ENCODE measurements at regions not wholly inside any gene's neighbourhood (a gene's known extent, or its start where the extent isn't known, plus 50 kb on each side); places are given as distances from the start of the nearest gene placed in this dataset.

GRCh38 chr18:30632071-30632698 is 410.4 kb downstream of the DSC3 start:
- no peak for TF ChIP-seq CTCF (IDR thresholded peaks at IDR 0.05; ENCODE audit: low read depth, low read length)
- CTCF ChIA-PET, result no interaction called here

GRCh38 chr18:30625961-30626360 is 416.6 kb downstream of the DSC3 start:
- DNase-seq (ENCODE audit: low read depth, low spot score), result no peak
- TF ChIP-seq CTCF (IDR thresholded peaks at IDR 0.05; ENCODE audit: low read depth, low read length), result no peak
- ChIA-PET CTCF (no interaction called here), POLR2A (no interaction called here)
- H3K27ac ChIP-seq (ENCODE audit: low read depth, low read length), result no peak overlapping the region
- H3K9me3 ChIP-seq (ENCODE audit: control insufficient read depth, insufficient read depth, low read length), result peaks cover 28% of the 10 kb centered on the region
- H3K27me3 ChIP-seq (ENCODE audit: control insufficient read depth, insufficient read depth, low read length), result no peaks in the 10 kb centered on the region
- no peak overlapping the region for H3K4me3 ChIP-seq (ENCODE audit: low read depth, low read length)

More at GRCh38 chr18:30632071-30632698, 410.4 kb downstream of the DSC3 start:
- Histone ChIP-seq H3K9me3 (ENCODE audit: control insufficient read depth, insufficient read depth, low read length) (peaks cover 36% of the 10 kb centered on the region), H3K4me3 (ENCODE audit: low read depth, low read length) (no peak overlapping the region), H3K27me3 (ENCODE audit: control insufficient read depth, insufficient read depth, low read length) (no peaks in the 10 kb centered on the region), H3K27ac (ENCODE audit: low read depth, low read length) (no peak overlapping the region)
- POLR2A ChIA-PET, result no interaction called here
- DNase-seq (ENCODE audit: low read depth, low spot score), result no peak

GRCh38 chr18:30623401-30624065 is 419.0 kb downstream of the DSC3 start:
- no peaks in the 10 kb centered on the region for H3K27me3 ChIP-seq (ENCODE audit: control insufficient read depth, insufficient read depth, low read length)
- H3K4me3 ChIP-seq (ENCODE audit: low read depth, low read length), result no peak overlapping the region
- DNase-seq (ENCODE audit: low read depth, low spot score), result no peak
- ChIA-PET POLR2A (no interaction called here), CTCF (no interaction called here)
- peaks cover 17% of the 10 kb centered on the region for H3K9me3 ChIP-seq (ENCODE audit: control insufficient read depth, insufficient read depth, low read length)
- no peak for TF ChIP-seq CTCF (IDR thresholded peaks at IDR 0.05; ENCODE audit: low read depth, low read length)
- H3K27ac ChIP-seq (ENCODE audit: low read depth, low read length), result no peak overlapping the region

- no peaks in the 10 kb centered on the region for H3K27me3 ChIP-seq (ENCODE audit: control insufficient read depth, insufficient read depth, low read length)
- peaks cover 12% of the 10 kb centered on the region for H3K9me3 ChIP-seq (ENCODE audit: control insufficient read depth, insufficient read depth, low read length)
- H3K27ac ChIP-seq (ENCODE audit: low read depth, low read length), result no peak overlapping the region
- no peak overlapping the region for H3K4me3 ChIP-seq (ENCODE audit: low read depth, low read length)
- TF ChIP-seq CTCF (IDR thresholded peaks at IDR 0.05; ENCODE audit: low read depth, low read length), result no peak
- CTCF ChIA-PET, result no interaction called here
- POLR2A ChIA-PET, result no interaction called here
- no peak for DNase-seq (ENCODE audit: low read depth, low spot score)
Observed at GRCh38 chr18:30622635-30623034, 419.9 kb downstream of the DSC3 start.

- POLR2A ChIA-PET, result no interaction called here
- no peaks in the 10 kb centered on the region for H3K27me3 ChIP-seq (ENCODE audit: control insufficient read depth, insufficient read depth, low read length)
- CTCF ChIA-PET, result no interaction called here
- TF ChIP-seq CTCF (IDR thresholded peaks at IDR 0.05; ENCODE audit: low read depth, low read length), result no peak
- H3K27ac ChIP-seq (ENCODE audit: low read depth, low read length), result no peak overlapping the region
- no peak for DNase-seq (ENCODE audit: low read depth, low spot score)
- H3K9me3 ChIP-seq (ENCODE audit: control insufficient read depth, insufficient read depth, low read length), result peaks cover 12% of the 10 kb centered on the region
- H3K4me3 ChIP-seq (ENCODE audit: low read depth, low read length), result no peak overlapping the region
Observed at GRCh38 chr18:30622104-30622503, 420.4 kb downstream of the DSC3 start.

All from AG04450 (cell line).